ENCODE measurements at regions not wholly inside any gene's neighbourhood (a gene's known extent, or its start where the extent isn't known, plus 50 kb on each side); places are given as distances from the start of the nearest gene placed in this dataset.

DNA sequence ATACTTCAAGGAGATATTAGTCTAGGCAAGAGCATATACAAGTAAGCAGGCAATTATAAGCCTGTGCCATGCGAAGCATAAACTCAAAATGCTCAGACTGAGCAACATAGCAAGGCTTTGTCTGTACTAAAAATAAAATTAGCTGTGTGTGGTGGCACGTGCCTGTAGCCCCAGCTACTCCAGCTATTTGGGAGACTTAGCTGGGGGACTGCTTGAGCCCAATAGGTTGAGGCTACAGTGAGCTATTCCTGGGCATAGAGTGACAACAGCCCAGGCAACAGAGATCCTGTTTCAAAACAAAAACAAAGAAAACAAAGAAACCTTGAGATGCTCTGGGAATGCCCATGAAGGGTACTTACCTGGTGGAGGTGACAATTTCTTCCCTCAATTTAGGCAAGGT is 130.5 kb upstream of the ZNF608 start:
- TF ChIP-seq CEBPB (IDR thresholded peaks at IDR 0.05) = no peak
- TF ChIP-seq, protein P1, sequence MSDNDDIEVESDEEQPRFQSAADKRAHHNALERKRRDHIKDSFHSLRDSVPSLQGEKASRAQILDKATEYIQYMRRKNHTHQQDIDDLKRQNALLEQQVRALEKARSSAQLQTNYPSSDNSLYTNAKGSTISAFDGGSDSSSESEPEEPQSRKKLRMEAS (IDR thresholded peaks at IDR 0.05) = no peak
- TF ChIP-seq NFIC (IDR thresholded peaks at IDR 0.05) = no peak
